ENCODE measurements at regions not wholly inside any gene's neighbourhood (a gene's known extent, or its start where the extent isn't known, plus 50 kb on each side); places are given as distances from the start of the nearest gene placed in this dataset.
"Not testable (repeated sequence)": the region's sequence is repeated elsewhere in the genome, so short reads cannot be mapped to it uniquely, and the experiment has no call there.

DNA sequence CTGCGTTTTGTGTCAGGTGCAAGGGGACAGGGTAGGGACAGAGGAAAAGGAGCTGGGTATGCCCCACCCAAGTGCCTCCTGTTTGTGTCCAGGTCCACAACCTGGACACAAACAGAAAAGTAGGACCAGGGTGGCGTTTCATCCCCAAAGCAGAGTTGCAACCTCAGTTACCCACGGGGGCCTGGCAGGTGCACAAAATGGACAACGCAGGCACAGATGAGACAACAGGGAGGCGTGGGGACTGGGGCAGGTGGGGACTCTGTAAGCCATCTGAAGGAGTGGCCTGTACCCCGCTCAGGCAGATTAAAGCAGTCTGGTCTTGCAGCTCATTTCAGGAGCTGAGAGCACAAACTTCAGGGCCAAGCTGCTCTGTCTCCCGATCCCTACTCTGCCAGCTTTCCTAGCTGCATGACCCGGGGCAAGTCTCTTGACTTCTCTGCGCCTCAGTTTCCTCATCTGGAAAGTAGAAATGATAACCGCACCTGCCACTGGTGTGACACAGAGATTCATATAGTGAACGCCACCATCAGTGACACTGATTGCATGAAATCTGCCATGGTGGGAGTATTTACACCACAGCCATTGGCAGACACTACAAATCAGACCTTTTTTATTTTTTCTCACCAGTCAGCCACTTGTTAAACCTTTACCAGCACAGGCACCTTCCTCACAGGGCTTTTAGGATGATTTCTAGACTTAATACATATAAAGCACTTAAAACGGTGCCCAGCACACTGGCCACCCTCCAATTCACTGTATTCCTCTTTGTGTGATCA is 123.0 kb downstream of the PHETA1 start:
- H3K27me3 ChIP-seq (replicated peaks; ENCODE audit: insufficient read depth): no peaks in the 10 kb centered on the region
- no peaks in the 10 kb centered on the region for H3K36me3 ChIP-seq
- H3K4me3 ChIP-seq: no peak overlapping the region
- no peak overlapping the region for H3K27ac ChIP-seq
- TF ChIP-seq CTCF (IDR thresholded peaks at IDR 0.05): no peak
- DNase-seq (ENCODE audit: low spot score): no peak
- ATAC-seq (ENCODE audit: insufficient number of reproducible peaks, low FRiP score, low read depth): no peak
- H3K9me3 ChIP-seq: no peaks in the 10 kb centered on the region
- no peaks in the 10 kb centered on the region for H3K4me1 ChIP-seq (ENCODE audit: control insufficient read depth in 1 of 2, low read depth in 2 of 2)

DNA sequence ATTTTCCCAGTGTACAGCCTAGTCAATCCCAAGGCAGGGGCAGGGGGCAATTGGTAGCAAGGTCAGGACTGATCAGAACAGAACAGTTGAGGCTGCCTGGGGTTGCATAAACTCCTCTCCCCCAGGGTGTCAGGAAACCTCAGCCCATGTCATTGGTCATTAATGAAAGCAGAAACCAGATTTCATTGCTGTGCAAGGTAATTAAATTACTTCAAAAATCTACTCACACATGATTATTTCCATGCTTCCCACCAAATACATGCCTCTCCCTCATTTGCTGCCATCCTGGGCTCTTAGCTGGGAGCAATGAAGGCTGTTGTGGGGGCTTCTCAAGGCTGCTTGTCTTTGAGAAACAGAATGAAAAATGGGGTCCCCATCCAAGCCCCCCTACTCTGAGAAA is 124.2 kb downstream of the PHETA1 start:
- H3K4me1 ChIP-seq (ENCODE audit: control insufficient read depth in 1 of 2, low read depth in 2 of 2): no peaks in the 10 kb centered on the region
- H3K27ac ChIP-seq: no peak overlapping the region
- H3K9me3 ChIP-seq: no peaks in the 10 kb centered on the region
- DNase-seq (ENCODE audit: low spot score) (no peak), ATAC-seq (ENCODE audit: insufficient number of reproducible peaks, low FRiP score, low read depth) (no peak)
- no peak for TF ChIP-seq CTCF (IDR thresholded peaks at IDR 0.05)
- H3K4me3 ChIP-seq: no peak overlapping the region
- H3K27me3 ChIP-seq (replicated peaks; ENCODE audit: insufficient read depth): no peaks in the 10 kb centered on the region
- H3K36me3 ChIP-seq: no peaks in the 10 kb centered on the region

DNA sequence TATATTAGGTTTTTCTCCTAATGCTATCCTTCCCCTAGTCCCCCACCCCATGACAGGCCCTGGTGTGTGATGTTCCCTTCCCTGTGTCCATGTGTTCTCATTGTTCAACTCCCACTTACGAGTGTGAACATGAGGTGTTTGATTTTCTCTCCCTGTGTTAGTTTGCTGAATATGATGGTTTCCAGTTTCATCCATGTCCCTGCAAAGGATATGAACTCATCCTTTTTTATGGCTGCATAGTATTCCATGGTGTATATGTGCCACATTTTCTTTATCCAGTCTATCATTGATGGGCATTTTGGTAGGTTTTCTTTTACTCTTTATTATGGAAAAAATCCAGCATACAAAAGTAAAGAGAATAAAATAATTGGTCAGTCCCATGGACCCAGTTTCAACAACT is 126.1 kb downstream of the PHETA1 start:
- H3K36me3 ChIP-seq; DNase-seq (ENCODE audit: low spot score); H3K4me1 ChIP-seq (ENCODE audit: control insufficient read depth in 1 of 2, low read depth in 2 of 2); H3K4me3 ChIP-seq; H3K27me3 ChIP-seq (replicated peaks; ENCODE audit: insufficient read depth); H3K27ac ChIP-seq; ATAC-seq (ENCODE audit: insufficient number of reproducible peaks, low FRiP score, low read depth); H3K9me3 ChIP-seq: not testable (repeated sequence)

DNA sequence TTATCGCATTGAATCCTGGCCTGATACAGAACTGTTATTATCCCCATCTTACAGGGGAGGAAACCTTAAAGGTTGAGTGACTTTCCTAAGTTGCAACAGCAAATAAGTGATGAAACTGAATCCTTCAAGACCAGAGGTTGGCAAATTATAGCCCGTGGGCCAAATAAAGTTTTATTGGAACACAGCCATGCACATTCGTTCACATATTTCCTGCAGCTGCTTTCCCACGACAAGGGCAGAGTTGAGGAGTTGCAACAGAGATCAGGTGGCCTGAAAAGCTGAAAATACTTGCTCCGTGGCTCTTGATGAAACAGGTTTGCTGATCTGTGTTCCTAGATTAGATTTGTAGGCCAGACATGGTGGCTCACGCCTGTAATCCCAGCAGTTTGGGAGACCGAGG is 126.7 kb downstream of the PHETA1 start:
- no peak for ATAC-seq (ENCODE audit: insufficient number of reproducible peaks, low FRiP score, low read depth)
- Histone ChIP-seq H3K4me3 (no peak overlapping the region), H3K27me3 (replicated peaks; ENCODE audit: insufficient read depth) (no peaks in the 10 kb centered on the region), H3K4me1 (ENCODE audit: control insufficient read depth in 1 of 2, low read depth in 2 of 2) (no peaks in the 10 kb centered on the region), H3K36me3 (no peaks in the 10 kb centered on the region), H3K9me3 (no peaks in the 10 kb centered on the region), H3K27ac (no peak overlapping the region)
- no peak for DNase-seq (ENCODE audit: low spot score)
- TF ChIP-seq CTCF (IDR thresholded peaks at IDR 0.05): no peak

GRCh38 chr12:111240374-111240773 is 128.5 kb downstream of the PHETA1 start:
- no peaks in the 10 kb centered on the region for H3K9me3 ChIP-seq
- H3K4me1 ChIP-seq (ENCODE audit: control insufficient read depth in 1 of 2, low read depth in 2 of 2): no peaks in the 10 kb centered on the region
- no peak for ATAC-seq (ENCODE audit: insufficient number of reproducible peaks, low FRiP score, low read depth)
- H3K36me3 ChIP-seq: no peaks in the 10 kb centered on the region
- DNase-seq (ENCODE audit: low spot score): no peak
- no peak for TF ChIP-seq CTCF (IDR thresholded peaks at IDR 0.05)
- no peaks in the 10 kb centered on the region for H3K27me3 ChIP-seq (replicated peaks; ENCODE audit: insufficient read depth)
- no peak overlapping the region for H3K4me3 ChIP-seq
- H3K27ac ChIP-seq: no peak overlapping the region

DNA sequence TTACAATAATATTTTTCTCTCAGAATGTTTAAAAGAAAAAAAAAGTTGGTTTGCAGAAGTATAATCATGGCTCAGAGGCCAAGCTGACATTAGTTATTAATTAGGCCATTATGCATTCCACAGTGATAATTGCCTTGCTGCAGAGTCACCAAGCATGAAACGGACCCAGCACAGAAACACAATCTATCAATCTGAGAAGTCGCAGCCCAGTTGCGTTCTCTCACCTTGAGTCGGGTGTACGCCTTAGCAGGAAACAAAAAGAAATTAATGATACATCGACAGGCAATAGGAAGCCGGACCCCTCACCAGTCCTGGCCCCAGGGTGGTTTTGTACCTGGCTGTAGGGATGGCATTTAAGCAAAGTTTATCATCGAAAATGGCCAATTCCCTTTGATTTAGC is 129.7 kb downstream of the PHETA1 start:
- ATAC-seq (ENCODE audit: insufficient number of reproducible peaks, low FRiP score, low read depth) (no peak), DNase-seq (ENCODE audit: low spot score) (no peak)
- Histone ChIP-seq H3K36me3 (no peaks in the 10 kb centered on the region), H3K4me3 (no peak overlapping the region), H3K27me3 (replicated peaks; ENCODE audit: insufficient read depth) (no peaks in the 10 kb centered on the region), H3K9me3 (no peaks in the 10 kb centered on the region), H3K27ac (no peak overlapping the region), H3K4me1 (ENCODE audit: control insufficient read depth in 1 of 2, low read depth in 2 of 2) (no peaks in the 10 kb centered on the region)
- TF ChIP-seq CTCF (IDR thresholded peaks at IDR 0.05): no peak

Data from thoracic aorta (tissue), 2 donors.